Keratinocyte (primary cell): ENCODE measurements at regions not wholly inside any gene's neighbourhood (a gene's known extent, or its start where the extent isn't known, plus 50 kb on each side); places are given as distances from the start of the nearest gene placed in this dataset.

Experiments
- DNase-seq: peaks from one replicate; pipeline ENCODE4 v3.0.0-alpha.2; 2011; ENCODE audit warnings: low read depth, missing footprints, low spot score
- FAIRE-seq: peaks from 2 replicates; lab custom pipeline; 2011; peaks lifted over from hg19 to GRCh38; lab: Jason Lieb, UNC
- H2AFZ ChIP-seq: 2 replicates; pipeline ENCODE4 v1.6.0; 2012; ENCODE audit warnings: low read length, control low read depth, inconsistent platforms; ENCODE audit not compliant: control insufficient read depth
- H3K27ac ChIP-seq: 2 replicates; pipeline ENCODE4 v1.5.1; 2011; ENCODE audit warnings: low read length; ENCODE audit not compliant: control insufficient read depth, insufficient read depth
- H3K27me3 ChIP-seq: 3 replicates; pipeline ENCODE4 v1.6.0; 2011; ENCODE audit warnings: low read length; ENCODE audit not compliant: control insufficient read depth, insufficient read depth; ENCODE audit errors: extremely low read depth
- H3K36me3 ChIP-seq, 2 experiments: 2 replicates in 1 of 2; 3 replicates in 1 of 2; pipeline ENCODE4 v1.5.1; 2011; ENCODE audit warnings: low read length in 2 of 2, mild to moderate bottlenecking in 1 of 2; ENCODE audit not compliant: control insufficient read depth in 2 of 2, insufficient read depth in 2 of 2; ENCODE audit errors: extremely low read depth in 1 of 2
- H3K4me1 ChIP-seq: 3 replicates; pipeline ENCODE4 v1.5.1; 2011; ENCODE audit warnings: low read length; ENCODE audit not compliant: control insufficient read depth, insufficient read depth; ENCODE audit errors: extremely low read depth
- H3K4me2 ChIP-seq: 3 replicates; pipeline ENCODE4 v1.6.0; 2011; ENCODE audit warnings: low read depth, low read length; ENCODE audit not compliant: control insufficient read depth, insufficient read depth; ENCODE audit errors: extremely low read depth
- H3K4me3 ChIP-seq, 3 experiments: fragments of 200-600 bp in 1 of 3; sonication (generic) in 1 of 3; 2 replicates in 2 of 3; 3 replicates in 1 of 3; pipeline ENCODE4 v1.5.1; 2011 to 2016; ENCODE audit warnings: low read length in 3 of 3, mild to moderate bottlenecking in 3 of 3, control low read depth in 2 of 3, inconsistent platforms in 1 of 3, low read depth in 1 of 3, mixed read lengths in 1 of 3, mixed run types in 1 of 3, moderate library complexity in 1 of 3; ENCODE audit not compliant: control insufficient read depth in 2 of 3, insufficient read depth in 2 of 3; ENCODE audit errors: extremely low read depth in 1 of 3
- H3K79me2 ChIP-seq: 2 replicates; pipeline ENCODE4 v1.6.0; 2012; ENCODE audit warnings: low read length; ENCODE audit not compliant: control insufficient read depth, insufficient read depth
- H3K9ac ChIP-seq: 3 replicates; pipeline ENCODE4 v1.6.0; 2011; ENCODE audit warnings: low read length; ENCODE audit not compliant: control insufficient read depth, insufficient read depth; ENCODE audit errors: extremely low read depth
- H3K9me1 ChIP-seq: 3 replicates; pipeline ENCODE4 v1.6.0; 2011; ENCODE audit warnings: low read length; ENCODE audit not compliant: control insufficient read depth, insufficient read depth; ENCODE audit errors: extremely low read depth
- H3K9me3 ChIP-seq: 2 replicates; pipeline ENCODE4 v1.5.1; 2012; ENCODE audit warnings: low read depth, low read length; ENCODE audit not compliant: control insufficient read depth
- H4K20me1 ChIP-seq: 3 replicates; pipeline ENCODE4 v1.6.0; 2011; ENCODE audit warnings: low read length; ENCODE audit not compliant: control insufficient read depth, insufficient read depth; ENCODE audit errors: extremely low read depth
- EZH2 ChIP-seq: IDR thresholded peaks from one replicate; pipeline ENCODE4 v1.6.1; 2012; ENCODE audit warnings: inconsistent platforms, mild to moderate bottlenecking, low read length, moderate library complexity
- dilution Hi-C: fragments of 300-500 bp; cut with MboI; formaldehyde crosslinking; loops from one replicate; pipeline ENCODE4 v1.7.0; 2020; ENCODE audit warnings: low sequenced_read_pairs; ENCODE audit not compliant: extremely low pct_ligation_motif_present
- TF ChIP-seq, protein P1 (sequence below), 3 experiments: IDR thresholded peaks in 1 of 3; conservative IDR thresholded peaks in 1 of 3; optimal IDR thresholded peaks in 1 of 3; 2 replicates in 2 of 3; 3 replicates in 1 of 3; pipeline versions ENCODE3 to v1.5.1; 2011; ENCODE audit warnings: low read length in 3 of 3, mild to moderate bottlenecking in 3 of 3, moderate library complexity in 2 of 3, control low read depth in 1 of 3, inconsistent platforms in 1 of 3; ENCODE audit not compliant: insufficient read depth in 2 of 3; ENCODE audit errors: extremely low read depth in 1 of 3

DNA sequence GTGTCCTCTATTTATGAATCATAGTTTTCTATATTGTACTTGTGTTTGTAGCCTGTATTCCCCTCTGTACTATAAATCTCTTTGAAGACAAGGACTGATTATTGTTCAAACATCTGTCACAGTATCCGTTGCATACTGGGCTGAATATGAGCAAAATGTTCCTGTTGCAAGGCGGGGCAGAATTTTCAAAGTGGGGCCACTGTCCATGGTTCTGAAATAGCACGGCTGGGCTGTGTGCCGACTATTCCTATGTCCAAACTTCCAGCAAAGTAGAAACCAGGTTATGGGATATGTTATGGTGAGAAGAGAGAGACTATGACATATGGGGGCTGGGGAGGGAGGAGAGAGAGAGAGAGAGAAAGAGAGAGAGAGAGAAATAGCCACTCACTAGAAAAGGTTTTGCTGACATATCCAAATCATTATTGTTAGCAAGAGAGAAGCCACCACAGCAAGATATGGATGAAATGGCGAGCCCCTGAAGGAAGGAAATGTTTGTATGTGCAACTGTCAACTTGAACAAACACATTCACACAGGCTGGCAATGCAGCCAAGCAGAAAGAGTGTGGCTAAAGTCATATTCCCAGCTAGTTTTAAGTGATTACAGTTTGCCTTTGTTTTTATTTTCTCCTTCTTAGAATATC, 107.0 kb upstream of the GPR12 start:
- FAIRE-seq, result no peak
- Histone ChIP-seq H3K4me2 (no peak overlapping the region), H3K9ac (no peak overlapping the region), H3K27ac (no peak overlapping the region), H3K4me1 (no peaks in the 10 kb centered on the region), H4K20me1 (no peaks in the 10 kb centered on the region), H3K9me1 (no peaks in the 10 kb centered on the region), H3K9me3 (no peaks in the 10 kb centered on the region), H3K4me3 (no peak overlapping the region), H3K27me3 (no peaks in the 10 kb centered on the region), H3K79me2 (no peaks in the 10 kb centered on the region), H2AFZ (no peak overlapping the region), H3K36me3 (no peaks in the 10 kb centered on the region)
- TF ChIP-seq EZH2, result no peak
- TF ChIP-seq, protein P1, sequence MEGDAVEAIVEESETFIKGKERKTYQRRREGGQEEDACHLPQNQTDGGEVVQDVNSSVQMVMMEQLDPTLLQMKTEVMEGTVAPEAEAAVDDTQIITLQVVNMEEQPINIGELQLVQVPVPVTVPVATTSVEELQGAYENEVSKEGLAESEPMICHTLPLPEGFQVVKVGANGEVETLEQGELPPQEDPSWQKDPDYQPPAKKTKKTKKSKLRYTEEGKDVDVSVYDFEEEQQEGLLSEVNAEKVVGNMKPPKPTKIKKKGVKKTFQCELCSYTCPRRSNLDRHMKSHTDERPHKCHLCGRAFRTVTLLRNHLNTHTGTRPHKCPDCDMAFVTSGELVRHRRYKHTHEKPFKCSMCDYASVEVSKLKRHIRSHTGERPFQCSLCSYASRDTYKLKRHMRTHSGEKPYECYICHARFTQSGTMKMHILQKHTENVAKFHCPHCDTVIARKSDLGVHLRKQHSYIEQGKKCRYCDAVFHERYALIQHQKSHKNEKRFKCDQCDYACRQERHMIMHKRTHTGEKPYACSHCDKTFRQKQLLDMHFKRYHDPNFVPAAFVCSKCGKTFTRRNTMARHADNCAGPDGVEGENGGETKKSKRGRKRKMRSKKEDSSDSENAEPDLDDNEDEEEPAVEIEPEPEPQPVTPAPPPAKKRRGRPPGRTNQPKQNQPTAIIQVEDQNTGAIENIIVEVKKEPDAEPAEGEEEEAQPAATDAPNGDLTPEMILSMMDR (optimal IDR thresholded peaks at IDR 0.05 in 1 of 3, IDR thresholded peaks at IDR 0.05 in 1 of 3, conservative IDR thresholded peaks at IDR 0.05 in 1 of 3; ENCODE audit: extremely low read depth in 1 of 3, insufficient read depth in 2 of 3, low read length in 3 of 3), result no peak
- dilution Hi-C loops, result no loop called here
- no peak for DNase-seq

DNA sequence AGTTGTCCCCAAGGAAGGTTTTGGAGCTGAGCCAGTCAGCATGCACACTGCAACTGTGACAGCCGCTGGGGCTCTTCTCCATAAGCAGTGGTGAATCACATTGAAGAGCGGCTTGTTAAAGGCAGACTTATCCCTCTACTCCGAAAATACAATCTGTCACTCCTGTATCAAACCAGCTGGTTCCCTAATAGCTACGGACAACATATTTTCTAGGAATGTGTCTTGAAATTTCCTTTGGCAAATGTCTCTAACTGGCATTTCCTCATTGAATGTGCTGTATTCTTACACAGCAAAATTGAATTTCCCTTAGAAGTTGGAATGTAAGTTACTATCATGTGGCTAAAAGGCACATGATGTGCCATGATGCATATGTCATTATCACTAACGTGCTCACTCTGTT, 104.0 kb upstream of the GPR12 start:
- no peaks in the 10 kb centered on the region for H3K79me2 ChIP-seq
- no peaks in the 10 kb centered on the region for H3K9me1 ChIP-seq
- no peaks in the 10 kb centered on the region for H4K20me1 ChIP-seq
- dilution Hi-C loops, result no loop called here
- no peak for FAIRE-seq
- H3K9ac ChIP-seq, result no peak overlapping the region
- no peaks in the 10 kb centered on the region for H3K36me3 ChIP-seq
- no peaks in the 10 kb centered on the region for H3K9me3 ChIP-seq
- no peaks in the 10 kb centered on the region for H3K27me3 ChIP-seq
- H3K4me1 ChIP-seq, result no peaks in the 10 kb centered on the region
- no peak overlapping the region for H2AFZ ChIP-seq
- no peak for DNase-seq
- no peak overlapping the region for H3K27ac ChIP-seq
- TF ChIP-seq EZH2, result no peak
- TF ChIP-seq, protein P1 (optimal IDR thresholded peaks at IDR 0.05 in 1 of 3, IDR thresholded peaks at IDR 0.05 in 1 of 3, conservative IDR thresholded peaks at IDR 0.05 in 1 of 3; ENCODE audit: extremely low read depth in 1 of 3, insufficient read depth in 2 of 3, low read length in 3 of 3), result no peak
- no peak overlapping the region for H3K4me3 ChIP-seq
- no peak overlapping the region for H3K4me2 ChIP-seq
